WTC11 (cell line): ENCODE measurements at regions not wholly inside any gene's neighbourhood (a gene's known extent, or its start where the extent isn't known, plus 50 kb on each side); places are given as distances from the start of the nearest gene placed in this dataset.

Experiments used
- CTCF ChIP-seq: fragments of 200-600 bp; IDR thresholded peaks from 2 replicates; pipeline ENCODE4 v1.8.0; 2022; ENCODE audit warnings: antibody characterized with exemption
- MAX ChIP-seq: sonication (generic); formaldehyde crosslinking; IDR thresholded peaks from 2 replicates; pipeline ENCODE4 v1.8.0; 2022; ENCODE audit warnings: mild to moderate bottlenecking, missing genetic modification reagents
- ZMAT4 ChIP-seq: fragments of 250-450 bp; sonication (Bioruptor Pico); IDR thresholded peaks from 2 replicates; pipeline ENCODE4 v1.9.0; 2021; ENCODE audit warnings: mild to moderate bottlenecking
- ZNF425 ChIP-seq: fragments of 250-450 bp; sonication (Bioruptor Pico); conservative IDR thresholded peaks from 2 replicates; pipeline ENCODE4 v1.9.0; 2021; ENCODE audit warnings: mild to moderate bottlenecking
- ZNF512 ChIP-seq: sonication (generic); formaldehyde crosslinking; IDR thresholded peaks from 2 replicates; pipeline ENCODE4 v1.8.1; 2022; ENCODE audit warnings: missing genetic modification reagents, borderline replicate concordance

- TF ChIP-seq CTCF (no peak), ZNF425 (CRISPR knock-in tag) (no peak), MAX (CRISPR knock-in tag) (no peak), ZNF512 (CRISPR knock-in tag) (no peak), ZMAT4 (CRISPR knock-in tag) (no peak)
These were observed 89.0 kb upstream of the CEP85L start for GRCh38 chr6:118740372-118740771.
